HUES48 (cell line): ENCODE measurements at regions not wholly inside any gene's neighbourhood (a gene's known extent, or its start where the extent isn't known, plus 50 kb on each side); places are given as distances from the start of the nearest gene placed in this dataset.
"Not testable (repeated sequence)": the region's sequence is repeated elsewhere in the genome, so short reads cannot be mapped to it uniquely, and the experiment has no call there.

Experiments used
- H3K27ac ChIP-seq: one replicate; pipeline ENCODE4 v1.7.0; 2013; ENCODE audit warnings: low read depth, low read length, inconsistent platforms
- H3K27me3 ChIP-seq: 2 replicates; pipeline ENCODE4 v1.6.1; 2013; ENCODE audit warnings: mild to moderate bottlenecking, low read length; ENCODE audit not compliant: control insufficient read depth, insufficient read depth
- H3K36me3 ChIP-seq: 2 replicates; pipeline ENCODE4 v1.6.1; 2013; ENCODE audit warnings: low read length; ENCODE audit not compliant: control insufficient read depth, insufficient read depth
- H3K4me1 ChIP-seq: 2 replicates; pipeline ENCODE4 v1.6.1; 2013; ENCODE audit warnings: mild to moderate bottlenecking, low read length; ENCODE audit not compliant: control insufficient read depth, insufficient read depth
- H3K4me3 ChIP-seq: 2 replicates; pipeline ENCODE4 v1.5.1; 2013; ENCODE audit warnings: mild to moderate bottlenecking, low read depth, low read length
- H3K9ac ChIP-seq: 2 replicates; pipeline ENCODE4 v1.6.1; 2013; ENCODE audit warnings: mild to moderate bottlenecking, low read depth, low read length, moderate library complexity
- H3K9me3 ChIP-seq: 2 replicates; pipeline ENCODE4 v1.6.1; 2013; ENCODE audit warnings: low read length; ENCODE audit not compliant: control insufficient read depth, insufficient read depth

- H3K27ac ChIP-seq, H3K27me3 ChIP-seq, H3K36me3 ChIP-seq, H3K9me3 ChIP-seq, H3K4me1 ChIP-seq, H3K4me3 ChIP-seq, H3K9ac ChIP-seq: not testable (repeated sequence)
Measured at GRCh38 chr18:54502451-54502850, 88.6 kb upstream of the DYNAP start.

DNA sequence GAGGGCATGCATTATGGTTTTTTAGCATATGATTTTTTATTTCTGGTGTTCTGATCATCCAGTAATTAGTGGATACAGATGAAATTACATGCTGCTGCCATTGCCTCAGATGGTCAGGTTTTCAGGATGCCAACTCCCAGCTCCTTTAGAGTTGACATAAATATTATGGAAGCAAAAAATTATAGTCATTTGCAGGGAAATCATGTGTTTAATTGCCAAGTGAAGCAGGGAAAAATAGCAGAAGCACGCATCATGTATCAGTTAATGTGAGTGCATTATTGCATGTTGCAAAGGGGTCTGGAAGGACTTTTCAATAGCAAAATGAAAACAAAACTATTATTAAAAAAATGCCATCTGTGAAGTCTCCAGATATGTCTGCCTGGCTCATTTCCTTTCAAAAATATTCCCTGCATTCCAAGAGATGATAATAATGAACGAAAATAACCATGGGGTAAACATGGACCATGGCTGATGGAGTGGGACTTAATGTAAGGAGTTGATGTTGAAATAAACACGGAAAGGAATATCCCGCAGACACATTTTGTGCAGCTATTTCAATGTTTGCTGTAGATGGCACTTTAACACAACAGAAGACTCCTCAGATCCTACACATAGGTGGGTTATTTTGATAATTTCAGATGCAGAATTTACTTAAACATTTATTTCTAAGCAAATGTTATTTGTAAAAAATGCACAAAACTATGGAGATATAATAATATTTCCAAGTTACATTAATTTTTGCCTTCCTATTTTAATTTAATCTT, 87.7 kb upstream of the DYNAP start:
- Histone ChIP-seq H3K27ac (no peak overlapping the region), H3K4me3 (no peak overlapping the region), H3K27me3 (no peaks in the 10 kb centered on the region), H3K36me3 (no peaks in the 10 kb centered on the region), H3K9ac (no peak overlapping the region), H3K9me3 (peaks cover 10% of the 10 kb centered on the region), H3K4me1 (no peaks in the 10 kb centered on the region; the same call in 1 of the 2 replicates)

DNA sequence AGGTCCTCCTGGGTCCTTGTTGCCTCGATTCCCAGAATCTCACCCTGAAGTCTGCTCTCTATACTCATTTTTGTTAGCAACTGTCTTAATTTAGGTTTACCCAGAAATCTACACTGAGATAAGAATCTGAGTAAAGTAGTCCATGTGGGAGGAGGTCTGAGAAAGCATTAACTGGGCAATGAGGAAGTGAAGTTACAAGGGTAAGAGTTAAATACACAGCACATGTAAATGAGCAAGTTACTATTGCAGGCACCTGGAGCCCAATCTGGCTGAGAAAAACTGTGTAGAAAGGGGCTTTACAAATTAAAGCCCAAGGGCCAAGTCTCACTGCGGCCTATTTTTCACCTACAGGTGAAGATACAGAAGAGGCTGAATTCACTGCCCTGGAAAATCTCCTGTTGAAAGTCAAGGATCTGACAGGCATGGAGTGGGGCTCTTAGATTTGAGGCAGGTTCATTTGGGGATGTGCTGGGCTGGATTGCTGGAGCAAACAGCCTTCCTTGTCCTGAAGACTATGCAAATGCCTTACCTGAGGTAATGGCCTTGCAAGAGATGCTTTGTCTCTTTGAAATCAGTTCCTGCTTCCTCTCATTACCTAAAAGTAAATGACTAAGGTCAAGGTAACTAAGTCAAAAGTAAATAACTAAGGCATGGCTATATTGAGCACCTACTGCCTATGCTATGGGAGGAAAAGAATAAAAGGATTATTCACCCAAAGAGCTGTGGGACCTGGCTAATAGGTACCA, 84.4 kb upstream of the DYNAP start:
- H3K4me1 ChIP-seq = no peaks in the 10 kb centered on the region; the same call in 1 of the 2 replicates

GRCh38 chr18:54509793-54510192, 81.3 kb upstream of the DYNAP start:
- H3K27me3 ChIP-seq = no peaks in the 10 kb centered on the region
- H3K9me3 ChIP-seq = no peaks in the 10 kb centered on the region
- no peak overlapping the region for H3K27ac ChIP-seq
- no peaks in the 10 kb centered on the region for H3K36me3 ChIP-seq
- H3K9ac ChIP-seq = no peak overlapping the region
- no peak overlapping the region for H3K4me3 ChIP-seq
- H3K4me1 ChIP-seq = no peaks in the 10 kb centered on the region

More for the DNA sequence above, 84.4 kb upstream of the DYNAP start:
- Histone ChIP-seq H3K9me3 (peaks cover 4% of the 10 kb centered on the region; the same call in 1 of the 2 replicates), H3K27ac (no peak overlapping the region), H3K9ac (no peak overlapping the region), H3K27me3 (no peaks in the 10 kb centered on the region), H3K4me3 (no peak overlapping the region), H3K36me3 (no peaks in the 10 kb centered on the region)

GRCh38 chr18:54515149-54515548, 75.9 kb upstream of the DYNAP start:
- H3K27ac ChIP-seq = no peak overlapping the region

GRCh38 chr18:54517521-54517920, 73.5 kb upstream of the DYNAP start:
- H3K9ac ChIP-seq = no peak overlapping the region
- H3K36me3 ChIP-seq = no peaks in the 10 kb centered on the region
- H3K27me3 ChIP-seq = no peaks in the 10 kb centered on the region
- no peak overlapping the region for H3K27ac ChIP-seq
- H3K4me3 ChIP-seq = no peak overlapping the region
- no peaks in the 10 kb centered on the region for H3K9me3 ChIP-seq
- no peaks in the 10 kb centered on the region for H3K4me1 ChIP-seq

More at GRCh38 chr18:54515149-54515548, 75.9 kb upstream of the DYNAP start:
- Histone ChIP-seq H3K4me1 (no peaks in the 10 kb centered on the region), H3K9me3 (no peaks in the 10 kb centered on the region), H3K27me3 (no peaks in the 10 kb centered on the region), H3K36me3 (no peaks in the 10 kb centered on the region), H3K9ac (no peak overlapping the region), H3K4me3 (no peak overlapping the region)

DNA sequence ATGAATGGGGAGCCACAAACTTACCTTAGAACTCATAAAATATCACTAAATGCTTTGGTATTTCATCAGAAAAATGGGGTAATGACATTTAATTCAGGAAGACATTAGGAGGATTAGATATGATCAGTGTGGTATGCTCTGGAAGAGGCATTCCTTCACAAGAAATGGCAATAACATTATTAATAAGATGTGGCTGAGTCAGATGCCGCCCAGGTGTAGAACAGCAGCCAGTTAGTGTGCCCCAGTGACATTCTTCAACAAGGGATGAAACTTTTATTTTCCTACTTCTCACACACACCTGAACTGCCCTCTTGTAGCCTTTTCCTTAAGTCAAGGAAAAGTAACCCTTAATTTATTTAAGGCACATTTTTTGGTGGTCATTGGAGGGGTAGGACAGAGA, 69.2 kb upstream of the DYNAP start:
- H3K9ac ChIP-seq = no peak overlapping the region
- H3K4me1 ChIP-seq = no peaks in the 10 kb centered on the region
- H3K27ac ChIP-seq = no peak overlapping the region
- H3K4me3 ChIP-seq = no peak overlapping the region
- H3K27me3 ChIP-seq = no peaks in the 10 kb centered on the region
- no peaks in the 10 kb centered on the region for H3K9me3 ChIP-seq
- H3K36me3 ChIP-seq = no peaks in the 10 kb centered on the region

GRCh38 chr18:54528942-54529376, 62.1 kb upstream of the DYNAP start:
- Histone ChIP-seq H3K9me3 (peaks cover 7% of the 10 kb centered on the region), H3K4me3 (peak overlapping the region; percentile 26), H3K36me3 (no peaks in the 10 kb centered on the region), H3K4me1 (peaks cover 42% of the 10 kb centered on the region), H3K9ac (peak overlapping the region; percentile 6; the same call in 1 of the 2 replicates), H3K27me3 (no peaks in the 10 kb centered on the region; the same call in 1 of the 2 replicates), H3K27ac (peak overlapping the region; percentile 97)

GRCh38 chr18:54529444-54529843, 61.6 kb upstream of the DYNAP start:
- peaks cover 42% of the 10 kb centered on the region for H3K4me1 ChIP-seq
- no peaks in the 10 kb centered on the region; the same call in 1 of the 2 replicates for H3K27me3 ChIP-seq
- H3K9me3 ChIP-seq = peaks cover 12% of the 10 kb centered on the region
- H3K9ac ChIP-seq = peak overlapping the region; percentile 55
- H3K27ac ChIP-seq = peak overlapping the region; percentile 97
- H3K4me3 ChIP-seq = peak overlapping the region; percentile 52
- H3K36me3 ChIP-seq = no peaks in the 10 kb centered on the region

DNA sequence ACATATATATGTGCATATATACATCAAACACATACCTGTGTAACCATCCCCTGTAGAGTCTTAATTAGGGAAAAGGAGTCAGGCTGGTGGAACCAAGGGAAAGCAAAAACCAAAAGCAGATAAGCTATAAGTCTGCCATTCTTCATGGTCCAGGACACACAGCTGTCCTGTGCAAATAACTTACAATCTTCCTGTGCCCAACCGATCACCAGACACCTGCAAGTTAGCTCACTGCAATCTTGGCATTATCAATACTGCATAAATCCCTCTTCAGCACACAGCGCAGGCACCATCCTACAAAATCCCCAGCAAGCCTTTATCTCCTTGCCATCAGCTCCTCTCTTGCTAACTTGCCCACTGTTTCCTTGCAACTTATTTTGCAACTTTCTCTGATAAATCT, 60.8 kb upstream of the DYNAP start:
- peaks cover 42% of the 10 kb centered on the region for H3K4me1 ChIP-seq
- H3K4me3 ChIP-seq = peak overlapping the region; percentile 52; the same call in 1 of the 2 replicates
- H3K36me3 ChIP-seq = no peaks in the 10 kb centered on the region
- no peaks in the 10 kb centered on the region; the same call in 1 of the 2 replicates for H3K27me3 ChIP-seq
- no peak overlapping the region for H3K9ac ChIP-seq
- no peak overlapping the region for H3K27ac ChIP-seq
- H3K9me3 ChIP-seq = peaks cover 19% of the 10 kb centered on the region
